SK-N-MC (cell line): ENCODE measurements at regions not wholly inside any gene's neighbourhood (a gene's known extent, or its start where the extent isn't known, plus 50 kb on each side); places are given as distances from the start of the nearest gene placed in this dataset.

Experiments used
- DNase-seq: peaks from one replicate; pipeline ENCODE4 v3.0.0-alpha.2; 2011; ENCODE audit warnings: low read depth, low spot score
- H3K27ac ChIP-seq: fragments of 200-600 bp; sonication (generic); 2 replicates; pipeline ENCODE4 v1.5.1; 2016; ENCODE audit warnings: mixed run types
- H3K36me3 ChIP-seq: fragments of 200-600 bp; sonication (generic); 2 replicates; pipeline ENCODE4 v1.6.1; 2017; ENCODE audit warnings: antibody characterized with exemption, low read length, mixed read lengths; ENCODE audit not compliant: insufficient read depth
- H3K4me3 ChIP-seq: fragments of 200-600 bp; sonication (generic); 2 replicates; pipeline ENCODE4 v1.5.1; 2016
- H3K9ac ChIP-seq: fragments of 200-600 bp; sonication (generic); 2 replicates; pipeline ENCODE4 v1.8.0; 2017; ENCODE audit warnings: mixed run types, mixed read lengths; ENCODE audit not compliant: insufficient read length
- H3K9me3 ChIP-seq: fragments of 200-600 bp; sonication (generic); 2 replicates; pipeline ENCODE4 v1.6.1; 2017; ENCODE audit warnings: low read depth, mild to moderate bottlenecking, antibody characterized with exemption, low read length, moderate library complexity, mixed read lengths
- EZH2 ChIP-seq: fragments of 200-600 bp; sonication (generic); IDR thresholded peaks from one replicate; pipeline ENCODE4 v1.6.1; 2017; ENCODE audit warnings: antibody characterized with exemption
- FOXP2 ChIP-seq: optimal IDR thresholded peaks from 2 replicates; pipeline ENCODE3; 2011; ENCODE audit warnings: mild to moderate bottlenecking, moderate library complexity; ENCODE audit not compliant: insufficient read depth; ENCODE audit errors: extremely low read length, control extremely low read depth
- POLR2AphosphoS5 ChIP-seq: IDR thresholded peaks from 2 replicates; pipeline ENCODE4 v1.6.1; 2012; ENCODE audit warnings: mild to moderate bottlenecking, low read depth, low read length, borderline replicate concordance

GRCh38 chr3:141669434-141669833 is 68.7 kb upstream of the RNF7 start:
- no peak overlapping the region for H3K9ac ChIP-seq
- no peak overlapping the region for H3K27ac ChIP-seq
- H3K36me3 ChIP-seq, result no peaks in the 10 kb centered on the region
- TF ChIP-seq FOXP2, result no peak
- no peak for TF ChIP-seq EZH2
- no peak for TF ChIP-seq POLR2AphosphoS5
- no peak for DNase-seq
- no peak overlapping the region for H3K4me3 ChIP-seq
- peaks cover 12% of the 10 kb centered on the region; the same call in 1 of the 2 replicates for H3K9me3 ChIP-seq

DNA sequence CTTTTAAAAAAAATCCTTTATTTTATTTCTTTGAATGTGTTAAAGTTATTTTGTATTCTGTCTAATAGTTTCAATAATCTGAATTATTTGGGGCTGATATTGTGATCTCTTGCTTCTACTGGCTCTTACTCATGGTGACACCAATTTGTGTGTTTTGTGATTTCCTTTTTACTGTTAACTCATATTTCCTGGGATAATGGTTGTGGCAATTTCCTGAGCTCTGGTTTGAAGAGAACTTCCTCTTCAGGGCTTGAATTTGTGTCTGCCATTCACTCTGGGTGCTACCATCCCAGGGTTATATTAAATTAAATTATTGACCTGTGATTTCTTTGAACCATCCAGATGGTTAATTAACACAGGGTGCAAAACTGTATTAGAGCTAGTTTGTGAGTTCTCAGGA is 60.4 kb upstream of the RNF7 start:
- no peaks in the 10 kb centered on the region for H3K36me3 ChIP-seq
- H3K9ac ChIP-seq, result no peak overlapping the region
- H3K4me3 ChIP-seq, result no peak overlapping the region
- no peak overlapping the region for H3K27ac ChIP-seq
- DNase-seq, result no peak
- TF ChIP-seq FOXP2, result no peak
- TF ChIP-seq EZH2, result no peak
- no peak for TF ChIP-seq POLR2AphosphoS5
- H3K9me3 ChIP-seq, result no peaks in the 10 kb centered on the region; the same call in 1 of the 2 replicates

- Histone ChIP-seq H3K4me3 (0 out of 2 replicates have a peak overlapping the region, but pooled peaks have one; percentile 33), H3K9me3 (no peaks in the 10 kb centered on the region; the same call in 1 of the 2 replicates), H3K36me3 (no peaks in the 10 kb centered on the region), H3K27ac (no peak overlapping the region), H3K9ac (no peak overlapping the region)
- peak; percentile 62; the same call in 1 of the 2 replicates for TF ChIP-seq POLR2AphosphoS5
- no peak for TF ChIP-seq FOXP2
- no peak for TF ChIP-seq EZH2
- peak; percentile 52 for DNase-seq
These were observed 57.3 kb upstream of the RNF7 start for GRCh38 chr3:141680620-141681389.

DNA sequence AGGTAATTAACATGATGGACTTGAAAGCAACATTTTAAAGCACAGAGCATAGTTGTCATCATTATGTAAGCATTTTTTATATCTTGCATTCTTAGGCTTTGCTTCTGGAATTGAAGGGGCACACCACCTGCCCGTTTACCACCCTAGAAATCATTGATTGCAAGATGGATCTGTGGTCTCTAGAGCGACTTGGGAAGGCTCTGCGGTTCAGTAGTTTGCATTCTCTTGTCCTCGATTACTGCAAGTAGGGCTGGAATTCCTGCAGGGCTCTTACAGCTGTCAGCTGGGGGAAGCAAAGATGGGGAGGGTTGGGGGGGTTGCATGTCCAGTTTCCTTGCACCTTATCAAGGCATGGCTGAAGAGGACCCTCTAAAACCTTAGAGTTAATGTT is 56.7 kb upstream of the RNF7 start:
- Histone ChIP-seq H3K9me3 (no peaks in the 10 kb centered on the region; the same call in 1 of the 2 replicates), H3K9ac (no peak overlapping the region), H3K4me3 (0 out of 2 replicates have a peak overlapping the region, but pooled peaks have one; percentile 33), H3K27ac (no peak overlapping the region), H3K36me3 (no peaks in the 10 kb centered on the region)
- TF ChIP-seq EZH2 (no peak), POLR2AphosphoS5 (no peak), FOXP2 (no peak)
- DNase-seq, result no peak

- no peak for DNase-seq
- Histone ChIP-seq H3K9ac (no peak overlapping the region), H3K36me3 (no peaks in the 10 kb centered on the region), H3K9me3 (no peaks in the 10 kb centered on the region; the same call in 1 of the 2 replicates), H3K4me3 (no peak overlapping the region), H3K27ac (no peak overlapping the region)
- TF ChIP-seq POLR2AphosphoS5 (no peak), FOXP2 (no peak), EZH2 (no peak)
These were observed 56.1 kb upstream of the RNF7 start for GRCh38 chr3:141682007-141682406.

- DNase-seq, result no peak
- Histone ChIP-seq H3K27ac (no peak overlapping the region), H3K9ac (no peak overlapping the region), H3K36me3 (no peaks in the 10 kb centered on the region), H3K4me3 (no peak overlapping the region), H3K9me3 (no peaks in the 10 kb centered on the region; the same call in 1 of the 2 replicates)
- no peak for TF ChIP-seq EZH2
- no peak for TF ChIP-seq POLR2AphosphoS5
- TF ChIP-seq FOXP2, result no peak
These were observed 55.2 kb upstream of the RNF7 start for GRCh38 chr3:141682921-141683320.

- H3K27ac ChIP-seq, result no peak overlapping the region
- H3K9ac ChIP-seq, result no peak overlapping the region
- no peak for DNase-seq
- no peak overlapping the region for H3K4me3 ChIP-seq
- TF ChIP-seq POLR2AphosphoS5 (no peak), FOXP2 (no peak), EZH2 (no peak)
- H3K9me3 ChIP-seq, result no peaks in the 10 kb centered on the region; the same call in 1 of the 2 replicates
- H3K36me3 ChIP-seq, result no peaks in the 10 kb centered on the region
These were observed 53.3 kb upstream of the RNF7 start for GRCh38 chr3:141684758-141685157.

DNA sequence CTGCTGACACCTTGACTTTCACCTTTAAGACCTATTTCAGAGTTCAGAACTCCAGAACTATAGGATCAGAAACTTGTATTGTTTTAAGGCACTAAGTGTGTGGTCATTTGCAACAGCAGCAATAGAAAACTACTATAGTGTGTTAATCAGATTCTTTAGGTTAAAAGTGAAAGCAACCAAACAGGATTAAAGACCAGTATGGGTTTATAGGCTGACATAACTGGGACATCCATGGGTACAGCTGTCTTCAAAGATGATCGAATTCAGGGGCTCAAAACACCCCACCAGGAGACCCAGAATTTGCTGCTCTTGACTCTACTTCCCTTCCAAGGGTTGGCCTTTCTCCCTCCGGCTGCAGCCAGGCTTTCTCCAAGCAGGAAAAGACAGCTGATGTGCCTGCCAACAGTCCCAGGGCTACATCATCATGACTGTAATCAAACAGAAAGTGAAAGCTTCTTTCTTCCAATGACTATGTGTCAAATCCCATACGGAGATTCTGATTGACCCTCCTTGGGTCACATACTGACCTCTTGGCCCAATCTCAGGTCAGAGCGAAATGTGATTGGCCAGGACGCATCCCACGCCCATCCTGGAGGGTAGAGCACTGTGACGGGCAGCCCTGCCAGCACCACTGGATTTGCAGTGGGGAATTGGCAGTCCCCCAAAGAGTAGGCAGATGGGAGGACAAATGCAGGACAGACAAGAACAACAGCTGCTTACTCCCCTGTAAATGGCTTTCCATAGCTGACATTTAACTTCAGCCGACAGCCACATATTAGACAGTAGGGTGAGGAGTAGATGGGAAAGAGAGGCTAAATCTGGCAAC is 51.4 kb upstream of the RNF7 start:
- TF ChIP-seq EZH2, result no peak
- Histone ChIP-seq H3K9me3 (no peaks in the 10 kb centered on the region), H3K4me3 (no peak overlapping the region), H3K36me3 (no peaks in the 10 kb centered on the region), H3K27ac (no peak overlapping the region), H3K9ac (no peak overlapping the region)
- no peak for DNase-seq
